ENCODE measurements at regions not wholly inside any gene's neighbourhood (a gene's known extent, or its start where the extent isn't known, plus 50 kb on each side); places are given as distances from the start of the nearest gene placed in this dataset.

DNA sequence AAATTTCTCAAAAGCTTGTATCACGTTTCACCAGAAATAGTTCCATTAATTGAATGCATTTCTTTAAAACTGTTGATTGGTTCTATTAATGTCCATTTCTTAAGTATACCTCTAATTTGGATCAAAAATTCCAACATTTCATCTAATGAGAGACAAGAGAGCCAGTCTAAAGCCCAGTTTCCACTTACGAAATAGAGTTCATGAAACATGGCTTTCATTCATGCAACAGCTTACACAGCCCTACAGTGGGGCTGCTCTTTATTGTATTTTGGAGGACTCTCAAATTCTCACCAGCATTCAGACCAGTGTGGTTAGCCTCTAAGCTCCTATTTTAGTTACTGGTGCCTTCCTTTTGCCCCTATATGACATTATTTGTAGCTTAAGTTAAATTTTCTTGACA is 566.9 kb upstream of the RGMB start:
- TF ChIP-seq SIN3A (IDR thresholded peaks at IDR 0.05; ENCODE audit: borderline replicate concordance, insufficient read depth, low read length) (no peak), POLR2AphosphoS5 (IDR thresholded peaks at IDR 0.05; ENCODE audit: low read depth, low read length) (no peak), TAF1 (IDR thresholded peaks at IDR 0.05; ENCODE audit: borderline replicate concordance, insufficient read depth, low read length) (no peak)
- TF ChIP-seq, protein P1, sequence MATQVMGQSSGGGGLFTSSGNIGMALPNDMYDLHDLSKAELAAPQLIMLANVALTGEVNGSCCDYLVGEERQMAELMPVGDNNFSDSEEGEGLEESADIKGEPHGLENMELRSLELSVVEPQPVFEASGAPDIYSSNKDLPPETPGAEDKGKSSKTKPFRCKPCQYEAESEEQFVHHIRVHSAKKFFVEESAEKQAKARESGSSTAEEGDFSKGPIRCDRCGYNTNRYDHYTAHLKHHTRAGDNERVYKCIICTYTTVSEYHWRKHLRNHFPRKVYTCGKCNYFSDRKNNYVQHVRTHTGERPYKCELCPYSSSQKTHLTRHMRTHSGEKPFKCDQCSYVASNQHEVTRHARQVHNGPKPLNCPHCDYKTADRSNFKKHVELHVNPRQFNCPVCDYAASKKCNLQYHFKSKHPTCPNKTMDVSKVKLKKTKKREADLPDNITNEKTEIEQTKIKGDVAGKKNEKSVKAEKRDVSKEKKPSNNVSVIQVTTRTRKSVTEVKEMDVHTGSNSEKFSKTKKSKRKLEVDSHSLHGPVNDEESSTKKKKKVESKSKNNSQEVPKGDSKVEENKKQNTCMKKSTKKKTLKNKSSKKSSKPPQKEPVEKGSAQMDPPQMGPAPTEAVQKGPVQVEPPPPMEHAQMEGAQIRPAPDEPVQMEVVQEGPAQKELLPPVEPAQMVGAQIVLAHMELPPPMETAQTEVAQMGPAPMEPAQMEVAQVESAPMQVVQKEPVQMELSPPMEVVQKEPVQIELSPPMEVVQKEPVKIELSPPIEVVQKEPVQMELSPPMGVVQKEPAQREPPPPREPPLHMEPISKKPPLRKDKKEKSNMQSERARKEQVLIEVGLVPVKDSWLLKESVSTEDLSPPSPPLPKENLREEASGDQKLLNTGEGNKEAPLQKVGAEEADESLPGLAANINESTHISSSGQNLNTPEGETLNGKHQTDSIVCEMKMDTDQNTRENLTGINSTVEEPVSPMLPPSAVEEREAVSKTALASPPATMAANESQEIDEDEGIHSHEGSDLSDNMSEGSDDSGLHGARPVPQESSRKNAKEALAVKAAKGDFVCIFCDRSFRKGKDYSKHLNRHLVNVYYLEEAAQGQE (IDR thresholded peaks at IDR 0.05; ENCODE audit: insufficient read depth in 1 of 2, low read depth in 2 of 2, low read length in 2 of 2): no peak
